ENCODE measurements at regions not wholly inside any gene's neighbourhood (a gene's known extent, or its start where the extent isn't known, plus 50 kb on each side); places are given as distances from the start of the nearest gene placed in this dataset.

DNA sequence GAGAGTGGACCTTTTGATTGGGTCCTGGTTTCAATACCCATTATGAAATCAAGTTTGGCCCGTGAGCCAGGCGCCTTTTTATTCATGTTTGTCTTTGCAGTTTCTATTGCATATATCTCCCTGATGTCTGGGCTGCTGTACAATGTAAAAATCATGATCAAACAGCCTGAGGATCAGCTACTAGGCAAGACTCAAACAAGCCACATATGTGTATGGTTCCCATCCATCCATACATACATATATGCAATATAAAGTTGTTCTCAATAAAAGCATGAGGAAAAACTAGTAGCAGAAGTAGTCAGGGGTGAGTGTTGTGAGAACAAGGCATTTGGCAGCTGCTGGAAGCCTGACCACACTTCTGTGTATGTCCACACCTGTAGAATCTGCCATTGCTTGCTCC is 562.4 kb upstream of the USP24 start:
- H3K4me1 ChIP-seq (ENCODE audit: control insufficient read depth in 1 of 2, insufficient read depth in 2 of 2, low read length in 2 of 2), result no peaks in the 10 kb centered on the region
- H3K9me3 ChIP-seq (replicated peaks in 1 of 2; ENCODE audit: control insufficient read depth in 1 of 2, insufficient read depth in 1 of 2, low read length in 2 of 2), result peaks cover 0 to 3% of the 10 kb centered on the region in 2 donors
- H3K27me3 ChIP-seq (ENCODE audit: control insufficient read depth in 2 of 2, insufficient read depth in 2 of 2, low read length in 2 of 2), result no peaks in the 10 kb centered on the region
- H3K4me2 ChIP-seq (replicated peaks; ENCODE audit: extremely low read depth, low read length, poor library complexity, severe bottlenecking), result no peak overlapping the region
- H3K79me2 ChIP-seq (ENCODE audit: insufficient read depth, low read length), result no peaks in the 10 kb centered on the region
- no peaks in the 10 kb centered on the region for H3K36me3 ChIP-seq (replicated peaks in 1 of 2; ENCODE audit: control insufficient read depth in 1 of 2, insufficient read depth in 2 of 2, low read length in 2 of 2)
- H3K27ac Mint-ChIP-seq, result no peak overlapping the region
- no peak overlapping the region for H3K4me3 ChIP-seq (replicated peaks in 1 of 3; ENCODE audit: low read depth in 2 of 3, low read length in 3 of 3)
- no peaks in the 10 kb centered on the region for H4K20me1 ChIP-seq (ENCODE audit: insufficient read depth, low read length)
- H3K9me3 Mint-ChIP-seq, result peaks cover 0 to 9% (median 4%) of the 10 kb centered on the region in 7 donors
- H3K9ac ChIP-seq (ENCODE audit: insufficient read depth, low read length, poor library complexity, severe bottlenecking), result no peak overlapping the region
- WGBS (ENCODE audit: insufficient coverage), result no CpG with 5 or more reads among the region's 2 CpGs
- TF ChIP-seq, protein P1, sequence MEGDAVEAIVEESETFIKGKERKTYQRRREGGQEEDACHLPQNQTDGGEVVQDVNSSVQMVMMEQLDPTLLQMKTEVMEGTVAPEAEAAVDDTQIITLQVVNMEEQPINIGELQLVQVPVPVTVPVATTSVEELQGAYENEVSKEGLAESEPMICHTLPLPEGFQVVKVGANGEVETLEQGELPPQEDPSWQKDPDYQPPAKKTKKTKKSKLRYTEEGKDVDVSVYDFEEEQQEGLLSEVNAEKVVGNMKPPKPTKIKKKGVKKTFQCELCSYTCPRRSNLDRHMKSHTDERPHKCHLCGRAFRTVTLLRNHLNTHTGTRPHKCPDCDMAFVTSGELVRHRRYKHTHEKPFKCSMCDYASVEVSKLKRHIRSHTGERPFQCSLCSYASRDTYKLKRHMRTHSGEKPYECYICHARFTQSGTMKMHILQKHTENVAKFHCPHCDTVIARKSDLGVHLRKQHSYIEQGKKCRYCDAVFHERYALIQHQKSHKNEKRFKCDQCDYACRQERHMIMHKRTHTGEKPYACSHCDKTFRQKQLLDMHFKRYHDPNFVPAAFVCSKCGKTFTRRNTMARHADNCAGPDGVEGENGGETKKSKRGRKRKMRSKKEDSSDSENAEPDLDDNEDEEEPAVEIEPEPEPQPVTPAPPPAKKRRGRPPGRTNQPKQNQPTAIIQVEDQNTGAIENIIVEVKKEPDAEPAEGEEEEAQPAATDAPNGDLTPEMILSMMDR (IDR thresholded peaks at IDR 0.05), result no peak
- intact Hi-C loops (cut with micrococcal nuclease), result no loop called here
- DNase-seq, result no peak
- peaks cover 0 to 2% (median 0%) of the 10 kb centered on the region in 3 donors for H3K27me3 Mint-ChIP-seq (ENCODE audit: low read depth in 3 of 3)
- no peaks in the 10 kb centered on the region for H3K4me1 Mint-ChIP-seq
- H3K27ac ChIP-seq (ENCODE audit: low read depth in 1 of 2, low read length in 2 of 2), result no peak overlapping the region
- H2AFZ ChIP-seq (ENCODE audit: insufficient read depth, low read depth, low read length, poor library complexity, severe bottlenecking), result no peak overlapping the region
- H3K4me3 Mint-ChIP-seq, result no peak overlapping the region
- H3K36me3 Mint-ChIP-seq, result no peaks in the 10 kb centered on the region

DNA sequence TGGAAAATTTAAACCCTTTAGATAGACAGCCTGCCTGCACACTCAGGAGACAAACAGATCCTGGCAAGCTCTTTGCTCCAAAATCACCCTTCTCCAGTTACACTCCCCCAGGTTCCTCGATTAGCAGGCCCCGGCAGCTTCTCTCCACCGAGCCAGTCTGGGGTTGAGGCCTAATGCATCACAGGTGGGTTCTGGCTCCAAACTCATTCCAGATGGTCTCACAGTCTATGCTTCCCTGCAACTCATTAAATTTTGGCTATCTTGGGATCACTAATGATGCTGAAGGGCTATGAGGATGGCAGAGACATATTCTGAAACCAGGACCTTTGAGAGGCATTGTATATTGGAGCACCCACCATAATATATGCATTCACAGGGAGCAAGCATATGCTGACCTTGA is 559.8 kb upstream of the USP24 start:
- Histone ChIP-seq H2AFZ (ENCODE audit: insufficient read depth, low read depth, low read length, poor library complexity, severe bottlenecking) (no peak overlapping the region), H3K9me3 (replicated peaks in 1 of 2; ENCODE audit: control insufficient read depth in 1 of 2, insufficient read depth in 1 of 2, low read length in 2 of 2) (peaks cover 0 to 3% of the 10 kb centered on the region in 2 donors), H3K36me3 (replicated peaks in 1 of 2; ENCODE audit: control insufficient read depth in 1 of 2, insufficient read depth in 2 of 2, low read length in 2 of 2) (no peaks in the 10 kb centered on the region), H4K20me1 (ENCODE audit: insufficient read depth, low read length) (no peaks in the 10 kb centered on the region), H3K4me3 (replicated peaks in 1 of 3; ENCODE audit: low read depth in 2 of 3, low read length in 3 of 3) (no peak overlapping the region), H3K79me2 (ENCODE audit: insufficient read depth, low read length) (no peaks in the 10 kb centered on the region), H3K27ac (ENCODE audit: low read depth in 1 of 2, low read length in 2 of 2) (no peak overlapping the region), H3K4me2 (replicated peaks; ENCODE audit: extremely low read depth, low read length, poor library complexity, severe bottlenecking) (no peak overlapping the region), H3K9ac (ENCODE audit: insufficient read depth, low read length, poor library complexity, severe bottlenecking) (no peak overlapping the region), H3K27me3 (ENCODE audit: control insufficient read depth in 2 of 2, insufficient read depth in 2 of 2, low read length in 2 of 2) (no peaks in the 10 kb centered on the region), H3K4me1 (ENCODE audit: control insufficient read depth in 1 of 2, insufficient read depth in 2 of 2, low read length in 2 of 2) (no peaks in the 10 kb centered on the region)
- no peak overlapping the region for H3K4me3 Mint-ChIP-seq
- peak overlapping the region in 1 of 7 donors; percentile 28 for H3K27ac Mint-ChIP-seq
- H3K4me1 Mint-ChIP-seq, result no peaks in the 10 kb centered on the region
- TF ChIP-seq, protein P1 (IDR thresholded peaks at IDR 0.05), result no peak
- H3K9me3 Mint-ChIP-seq, result peaks cover 0 to 9% (median 3%) of the 10 kb centered on the region in 7 donors
- no peaks in the 10 kb centered on the region for H3K36me3 Mint-ChIP-seq
- intact Hi-C loops (cut with micrococcal nuclease), result no loop called here
- no peak for DNase-seq
- 100% methylated on average over 3 of the region's 3 CpGs for WGBS (ENCODE audit: insufficient coverage)
- H3K27me3 Mint-ChIP-seq (ENCODE audit: low read depth in 3 of 3), result peaks cover 0 to 2% (median 0%) of the 10 kb centered on the region in 3 donors

Data from CD14-positive monocyte (primary cell).